ENCODE measurements at regions not wholly inside any gene's neighbourhood (a gene's known extent, or its start where the extent isn't known, plus 50 kb on each side); places are given as distances from the start of the nearest gene placed in this dataset.
"Not testable (repeated sequence)": the region's sequence is repeated elsewhere in the genome, so short reads cannot be mapped to it uniquely, and the experiment has no call there.

DNA sequence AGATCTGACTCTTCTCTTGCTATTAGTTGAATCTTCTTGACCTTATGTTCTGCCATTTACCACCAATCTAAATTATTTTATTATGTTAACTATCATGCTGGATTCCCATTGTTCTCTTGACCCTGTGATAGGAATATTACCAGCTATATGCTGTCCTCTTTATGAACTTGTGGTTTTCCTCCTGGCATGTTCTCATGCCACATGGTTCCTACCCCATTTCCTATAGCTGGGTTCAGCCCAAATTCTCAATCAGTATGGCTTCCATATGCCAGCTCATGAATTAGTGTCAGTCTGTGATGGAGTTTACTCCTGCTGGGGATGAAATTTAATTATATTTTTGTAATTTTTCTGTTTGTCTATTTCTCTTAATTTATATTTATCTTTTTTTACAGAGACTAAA lies 430.5 kb downstream of the SMARCA1 start:
- no peaks in the 10 kb centered on the region for H3K4me1 Mint-ChIP-seq
- H3K27me3 Mint-ChIP-seq = peaks cover 0 to 6% (median 0%) of the 10 kb centered on the region in 3 donors
- H3K4me3 Mint-ChIP-seq = no peak overlapping the region
- no peaks in the 10 kb centered on the region for H3K36me3 Mint-ChIP-seq
- H3K9me3 Mint-ChIP-seq = peaks cover 0 to 5% (median 0%) of the 10 kb centered on the region in 7 donors
- DNase-seq (no peak), ATAC-seq (ENCODE audit: low read depth in 2 of 2) (no peak)
- H3K27ac Mint-ChIP-seq = no peak overlapping the region

DNA sequence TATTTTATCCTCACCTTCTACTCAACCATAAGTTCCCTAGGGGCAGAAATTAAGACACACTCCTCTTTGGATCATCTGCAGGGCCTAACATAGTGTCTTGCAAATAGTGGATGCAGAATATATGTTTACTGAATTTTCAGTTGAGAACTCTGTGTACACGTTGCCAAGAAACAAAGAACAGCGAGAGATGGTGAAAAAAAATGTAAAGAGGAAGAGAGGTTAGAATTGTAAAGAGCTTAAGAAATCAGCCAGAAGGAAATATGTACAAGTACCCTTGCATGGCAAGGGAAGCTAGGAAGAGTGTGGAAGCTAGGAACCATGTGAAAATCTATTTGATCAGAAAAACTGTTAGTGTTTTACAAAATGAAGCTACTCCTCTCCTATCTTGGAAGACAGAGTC lies 431.0 kb downstream of the SMARCA1 start:
- peaks cover 0 to 4% (median 0%) of the 10 kb centered on the region in 7 donors for H3K9me3 Mint-ChIP-seq
- H3K27me3 Mint-ChIP-seq = peaks cover 0 to 2% (median 0%) of the 10 kb centered on the region in 3 donors
- H3K4me3 Mint-ChIP-seq = no peak overlapping the region
- DNase-seq = no peak
- no peak overlapping the region for H3K27ac Mint-ChIP-seq
- H3K36me3 Mint-ChIP-seq = no peaks in the 10 kb centered on the region
- no peaks in the 10 kb centered on the region for H3K4me1 Mint-ChIP-seq
- no peak for ATAC-seq (ENCODE audit: low read depth in 2 of 2)

DNA sequence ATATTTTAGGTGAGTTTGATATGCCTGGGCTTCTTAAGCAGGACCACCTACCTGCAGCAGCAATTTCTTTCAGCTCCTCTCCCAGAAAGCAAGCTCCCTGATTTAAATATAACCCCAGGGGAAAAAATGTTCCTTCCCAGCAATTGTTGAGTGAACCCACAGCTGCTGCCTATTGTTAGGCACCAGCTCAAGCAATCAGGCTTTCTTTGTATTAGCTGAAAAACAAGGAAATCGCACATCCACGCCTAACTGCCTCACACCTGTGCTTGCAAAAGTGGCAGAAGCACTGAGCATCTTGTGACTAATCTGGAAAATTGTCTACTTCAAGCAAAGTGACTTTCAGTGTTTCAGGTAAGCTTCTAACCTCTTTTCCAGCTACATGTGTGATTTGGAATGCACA lies 432.2 kb downstream of the SMARCA1 start:
- Mint-ChIP-seq H3K4me3 (no peak overlapping the region), H3K9me3 (peaks cover 0 to 6% (median 0%) of the 10 kb centered on the region in 7 donors), H3K27me3 (no peaks in the 10 kb centered on the region), H3K36me3 (no peaks in the 10 kb centered on the region), H3K27ac (no peak overlapping the region), H3K4me1 (no peaks in the 10 kb centered on the region)
- ATAC-seq (ENCODE audit: low read depth in 2 of 2) (no peak), DNase-seq (no peak)

DNA sequence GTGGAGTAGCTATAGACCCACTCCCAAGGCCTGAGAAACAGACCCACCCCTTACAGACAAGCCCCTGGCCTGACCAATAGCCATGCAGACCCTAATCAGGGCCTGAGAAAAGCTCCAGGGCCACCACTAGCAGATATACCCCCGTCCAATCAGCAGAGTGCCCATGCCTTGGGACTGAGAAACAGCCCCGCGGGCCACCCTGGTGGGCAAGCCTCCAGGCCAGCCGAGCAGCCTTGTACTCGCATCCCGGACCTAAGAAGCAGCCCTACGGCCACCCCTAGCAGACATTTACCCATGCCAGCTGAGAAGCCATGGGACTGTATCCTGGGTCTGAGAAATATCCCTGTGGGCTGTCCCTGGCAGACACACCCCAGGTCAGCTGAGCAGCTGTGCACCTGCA lies 436.5 kb downstream of the SMARCA1 start:
- Mint-ChIP-seq H3K4me1 (no peaks in the 10 kb centered on the region), H3K4me3 (no peak overlapping the region), H3K27ac (no peak overlapping the region), H3K27me3 (no peaks in the 10 kb centered on the region), H3K9me3 (peaks cover 0 to 16% (median 5%) of the 10 kb centered on the region in 7 donors), H3K36me3 (no peaks in the 10 kb centered on the region)
- ATAC-seq (ENCODE audit: low read depth in 2 of 2) = no peak
- no peak for DNase-seq

DNA sequence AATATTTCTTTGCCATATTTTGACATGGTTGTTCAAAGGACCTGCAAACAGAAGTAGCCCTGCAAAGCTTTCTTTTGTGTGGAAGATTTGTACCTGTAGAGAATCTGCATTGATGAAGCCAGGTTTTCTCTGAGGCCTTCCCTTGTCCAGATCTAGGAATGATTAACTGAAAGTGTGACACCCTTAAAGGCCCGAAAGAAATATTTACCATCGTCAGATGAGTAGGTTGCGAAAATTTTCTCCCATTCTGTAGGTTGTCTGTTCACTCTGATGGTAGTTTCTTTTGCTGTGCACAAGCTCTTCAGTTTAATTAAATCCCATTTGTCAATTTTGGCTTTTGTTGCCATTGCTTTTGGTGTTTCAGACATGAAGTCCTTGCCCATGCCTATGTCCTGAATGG lies 439.0 kb downstream of the SMARCA1 start:
- not testable (repeated sequence) for DNase-seq; ATAC-seq (ENCODE audit: low read depth in 2 of 2); H3K27me3 Mint-ChIP-seq; H3K36me3 Mint-ChIP-seq; H3K27ac Mint-ChIP-seq; H3K4me1 Mint-ChIP-seq; H3K4me3 Mint-ChIP-seq
- H3K9me3 Mint-ChIP-seq = peaks cover 0 to 26% (median 6%) of the 10 kb centered on the region in 7 donors

DNA sequence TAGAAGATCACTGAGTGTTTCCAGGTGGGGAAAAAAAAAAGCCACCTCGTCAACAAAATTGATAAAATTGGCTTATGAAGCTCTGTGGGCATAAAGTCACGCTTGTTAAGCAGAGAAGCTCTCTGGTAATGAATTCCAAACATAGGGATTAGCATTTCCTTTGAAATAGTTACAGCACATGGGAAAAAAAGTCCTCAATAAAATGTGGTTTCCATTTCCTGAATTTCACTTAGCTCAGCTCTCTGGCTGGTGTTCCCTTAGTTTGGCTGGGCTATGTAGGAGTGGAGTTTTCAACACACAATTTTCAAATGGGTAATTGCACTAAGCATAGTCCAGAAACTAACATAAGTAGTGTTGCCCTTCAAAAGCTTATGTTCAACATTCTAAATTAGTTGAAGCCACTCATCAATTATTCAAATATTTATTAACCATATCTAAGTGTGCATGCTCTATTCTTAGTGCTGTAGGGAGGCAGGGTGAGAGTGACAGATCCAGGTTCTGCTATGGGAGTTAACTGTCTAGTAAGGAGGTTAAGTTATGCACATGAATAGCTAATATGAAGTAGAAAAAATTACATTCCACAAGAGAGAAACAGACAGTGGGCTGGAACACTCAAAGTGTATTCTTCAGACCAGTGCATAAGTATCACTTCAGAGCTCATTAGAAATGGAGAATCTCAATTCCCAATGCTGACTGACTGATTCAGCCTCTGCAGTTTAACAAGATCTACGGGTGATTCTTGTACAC lies 445.7 kb downstream of the SMARCA1 start:
- Mint-ChIP-seq H3K4me3 (no peak overlapping the region), H3K27me3 (no peaks in the 10 kb centered on the region), H3K4me1 (no peaks in the 10 kb centered on the region)

DNA sequence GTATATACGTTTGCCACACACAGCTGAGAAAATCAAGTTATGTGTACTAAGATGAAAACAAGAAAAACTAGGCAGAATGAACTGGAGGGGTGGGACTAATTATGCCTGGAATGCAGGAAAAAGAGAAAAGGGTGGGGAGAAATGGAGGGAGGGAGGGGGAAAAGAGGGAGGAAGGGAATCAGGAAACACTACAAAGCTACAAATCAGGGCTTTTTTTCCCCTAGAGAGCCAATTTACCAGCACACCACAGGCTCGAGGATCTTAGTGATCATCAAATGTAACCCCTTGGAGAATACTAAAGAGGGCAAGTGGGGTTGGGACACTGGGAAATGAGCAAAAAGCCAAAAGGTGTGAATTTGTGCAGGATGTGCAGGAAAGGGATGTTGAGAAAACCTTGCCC lies 451.9 kb downstream of the SMARCA1 start:
- DNase-seq (no peak), ATAC-seq (ENCODE audit: low read depth in 2 of 2) (no peak)
- H3K9me3 Mint-ChIP-seq = peaks cover 0 to 5% (median 0%) of the 10 kb centered on the region in 7 donors
- H3K36me3 Mint-ChIP-seq = no peaks in the 10 kb centered on the region
- peak overlapping the region in 1 of 6 donors; percentile 92 for H3K27ac Mint-ChIP-seq
- H3K4me3 Mint-ChIP-seq = no peak overlapping the region
- H3K4me1 Mint-ChIP-seq = no peaks in the 10 kb centered on the region
- no peaks in the 10 kb centered on the region for H3K27me3 Mint-ChIP-seq

More for the DNA sequence above, 445.7 kb downstream of the SMARCA1 start:
- ATAC-seq (ENCODE audit: low read depth in 2 of 2) = no peak
- DNase-seq = no peak
- Mint-ChIP-seq H3K9me3 (peaks cover 0 to 17% (median 5%) of the 10 kb centered on the region in 7 donors), H3K36me3 (no peaks in the 10 kb centered on the region), H3K27ac (no peak overlapping the region)

DNA sequence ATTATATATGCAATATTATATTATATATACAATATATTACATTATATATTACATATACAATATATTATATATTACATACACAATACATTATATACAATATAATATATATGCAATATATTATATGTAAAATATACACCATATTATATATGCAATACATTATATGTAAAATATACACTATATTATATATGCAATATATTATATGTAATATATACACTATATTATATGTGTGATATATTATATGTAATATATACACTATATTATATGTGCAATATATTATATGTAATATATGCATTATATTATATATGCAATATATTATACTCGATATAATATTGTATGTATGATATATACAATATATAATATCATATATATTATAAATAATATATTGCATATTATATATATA lies 457.4 kb downstream of the SMARCA1 start:
- no peaks in the 10 kb centered on the region for H3K36me3 Mint-ChIP-seq
- no peaks in the 10 kb centered on the region for H3K27me3 Mint-ChIP-seq
- H3K27ac Mint-ChIP-seq = no peak overlapping the region
- H3K9me3 Mint-ChIP-seq = peaks cover 0 to 8% (median 0%) of the 10 kb centered on the region in 7 donors
- no peak overlapping the region for H3K4me3 Mint-ChIP-seq
- no peaks in the 10 kb centered on the region for H3K4me1 Mint-ChIP-seq
- ATAC-seq (ENCODE audit: low read depth in 2 of 2) (no peak), DNase-seq (no peak)

DNA sequence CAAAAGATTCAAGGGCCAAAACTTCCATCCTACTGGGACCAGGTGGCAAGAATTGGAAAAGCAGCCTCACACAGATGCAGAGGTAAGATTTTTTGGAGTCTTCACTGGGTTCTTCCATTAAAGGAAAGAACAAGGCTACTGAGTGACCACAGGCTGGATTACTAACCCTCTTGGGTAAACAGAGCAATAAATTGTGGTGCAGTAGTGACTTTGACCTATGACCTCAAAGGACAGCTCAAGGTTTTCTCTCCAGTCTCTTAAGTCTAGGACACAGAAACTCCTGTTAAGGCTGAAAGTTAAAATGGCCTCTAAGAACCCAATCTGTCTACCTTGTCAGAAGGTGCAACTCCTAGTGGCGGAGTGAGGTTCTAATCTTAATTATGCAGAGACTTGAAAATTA lies 464.9 kb downstream of the SMARCA1 start:
- Mint-ChIP-seq H3K9me3 (peaks cover 0 to 13% (median 2%) of the 10 kb centered on the region in 7 donors), H3K4me3 (no peak overlapping the region), H3K27ac (no peak overlapping the region), H3K4me1 (no peaks in the 10 kb centered on the region), H3K27me3 (no peaks in the 10 kb centered on the region), H3K36me3 (no peaks in the 10 kb centered on the region)
- ATAC-seq (ENCODE audit: low read depth in 2 of 2) (no peak), DNase-seq (no peak)

DNA sequence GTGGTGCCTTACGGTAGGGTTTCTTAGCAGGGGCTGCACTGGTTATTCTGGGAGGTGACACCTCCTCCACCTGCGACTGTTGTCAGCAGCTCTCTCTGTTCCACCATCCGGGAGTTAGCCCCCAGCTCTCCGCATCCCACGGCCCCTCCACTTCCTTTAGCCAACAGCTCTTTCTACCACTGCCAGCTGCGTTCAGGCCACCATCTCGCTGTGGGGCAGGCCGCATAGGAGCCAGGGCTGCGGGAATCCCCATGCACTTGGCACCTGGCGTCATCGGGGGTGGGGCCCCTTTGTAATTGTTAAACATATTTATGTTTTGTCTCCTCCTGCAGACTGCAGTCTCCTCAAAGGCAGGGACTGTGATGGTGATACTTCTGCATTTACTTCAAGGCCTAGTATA lies 480.2 kb downstream of the SMARCA1 start:
- peak overlapping the region in 1 of 8 donors; percentile 9 for H3K4me3 Mint-ChIP-seq
- no peak for DNase-seq
- peak overlapping the region in 2 of 6 donors; percentile 53 to 78 for H3K27ac Mint-ChIP-seq
- no peaks in the 10 kb centered on the region for H3K27me3 Mint-ChIP-seq
- H3K9me3 Mint-ChIP-seq = peaks cover 0 to 3% (median 0%) of the 10 kb centered on the region in 7 donors
- H3K36me3 Mint-ChIP-seq = no peaks in the 10 kb centered on the region
- H3K4me1 Mint-ChIP-seq = no peaks in the 10 kb centered on the region
- ATAC-seq (ENCODE audit: low read depth in 2 of 2) = no peak

DNA sequence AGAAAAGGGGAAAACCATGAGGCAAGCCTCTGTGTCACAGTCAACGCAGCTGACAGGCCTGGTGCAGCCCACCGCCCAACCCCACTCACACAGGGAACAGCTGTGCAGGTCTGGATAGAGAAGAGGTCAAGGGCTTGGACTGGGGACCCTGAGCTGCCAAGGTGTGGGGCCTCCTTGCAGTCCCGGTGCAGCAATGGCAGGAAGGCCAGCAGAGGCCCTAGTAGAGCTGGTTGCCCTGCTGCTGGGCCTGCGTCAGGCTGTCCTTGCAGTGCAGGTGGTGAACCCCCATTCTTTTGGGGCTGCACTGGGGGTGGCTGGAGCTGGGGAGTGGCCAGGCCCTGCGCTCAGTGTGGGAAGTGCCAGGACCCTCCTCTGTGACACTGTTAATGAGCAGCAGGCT lies 482.0 kb downstream of the SMARCA1 start:
- Mint-ChIP-seq H3K4me3 (no peak overlapping the region), H3K4me1 (no peaks in the 10 kb centered on the region), H3K9me3 (peaks cover 0 to 3% (median 0%) of the 10 kb centered on the region in 7 donors), H3K36me3 (no peaks in the 10 kb centered on the region), H3K27ac (no peak overlapping the region), H3K27me3 (no peaks in the 10 kb centered on the region)
- no peak for DNase-seq
- ATAC-seq (ENCODE audit: low read depth in 2 of 2) = no peak

DNA sequence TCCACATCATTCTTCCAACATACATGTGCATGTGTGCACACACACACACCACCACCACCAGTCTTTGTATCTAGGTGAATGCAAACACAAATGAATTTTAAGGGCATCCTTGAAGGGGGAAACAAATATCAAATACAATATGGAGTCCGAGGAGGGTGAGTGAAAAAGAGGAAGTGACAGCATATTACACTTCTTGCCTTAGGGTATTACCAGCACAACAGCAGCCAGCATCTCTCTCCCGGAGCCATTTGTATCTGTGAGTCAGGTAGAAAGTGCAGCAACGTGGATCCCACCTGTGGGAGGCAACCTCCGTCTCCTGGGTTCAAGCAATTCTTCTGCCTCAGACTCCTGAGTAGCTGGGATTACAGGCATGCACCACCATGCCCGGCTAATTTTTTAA lies 483.2 kb downstream of the SMARCA1 start:
- no peak for DNase-seq
- no peak for ATAC-seq (ENCODE audit: low read depth in 2 of 2)
- H3K4me3 Mint-ChIP-seq = no peak overlapping the region
- no peaks in the 10 kb centered on the region for H3K4me1 Mint-ChIP-seq
- no peaks in the 10 kb centered on the region for H3K27me3 Mint-ChIP-seq
- H3K36me3 Mint-ChIP-seq = no peaks in the 10 kb centered on the region
- H3K9me3 Mint-ChIP-seq = peaks cover 0 to 2% (median 0%) of the 10 kb centered on the region in 7 donors
- H3K27ac Mint-ChIP-seq = no peak overlapping the region

DNA sequence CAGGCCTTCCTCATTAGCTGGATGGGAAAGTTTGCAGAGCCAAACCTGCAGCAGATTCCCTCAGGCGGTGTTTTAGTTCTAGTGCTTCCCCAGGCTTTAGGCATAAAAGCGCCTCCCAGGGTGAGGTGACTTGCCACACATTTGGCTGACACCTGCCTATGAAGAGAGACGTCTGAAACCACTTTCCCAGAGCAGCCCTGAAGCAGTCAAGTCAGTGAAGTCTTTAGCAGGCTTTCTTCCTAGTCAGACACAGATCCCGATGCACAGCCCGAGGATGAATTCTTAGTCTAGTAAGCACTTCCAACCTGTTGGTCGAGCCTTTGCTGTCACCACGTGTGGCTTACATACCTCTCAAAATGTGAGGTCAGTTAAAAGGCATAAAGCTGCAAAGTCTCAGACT lies 484.1 kb downstream of the SMARCA1 start:
- Mint-ChIP-seq H3K4me3 (no peak overlapping the region), H3K4me1 (no peaks in the 10 kb centered on the region), H3K9me3 (peaks cover 0 to 2% (median 0%) of the 10 kb centered on the region in 7 donors), H3K36me3 (no peaks in the 10 kb centered on the region), H3K27ac (no peak overlapping the region), H3K27me3 (no peaks in the 10 kb centered on the region)
- ATAC-seq (ENCODE audit: low read depth in 2 of 2) (no peak), DNase-seq (no peak)

DNA sequence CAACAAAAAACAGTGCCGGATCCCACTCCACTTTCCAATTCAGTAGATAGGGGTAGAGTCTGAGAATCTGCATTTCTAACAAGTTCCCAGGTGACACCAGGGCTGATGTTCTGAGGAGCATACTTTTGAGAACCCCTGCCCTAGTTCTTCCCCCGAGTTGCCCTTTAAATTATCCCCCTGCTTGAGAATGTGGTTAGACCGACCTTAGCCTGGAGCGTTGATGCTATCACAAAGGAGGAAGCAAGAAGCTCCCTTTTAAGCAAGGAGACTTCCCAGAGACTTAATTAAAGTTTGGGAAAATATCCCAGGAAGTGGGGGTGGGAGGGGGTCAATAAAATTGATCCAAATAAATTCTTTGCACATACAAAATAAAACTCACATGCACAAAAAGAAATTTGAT lies 485.9 kb downstream of the SMARCA1 start:
- Mint-ChIP-seq H3K9me3 (peaks cover 0 to 2% (median 0%) of the 10 kb centered on the region in 7 donors), H3K4me1 (no peaks in the 10 kb centered on the region), H3K36me3 (no peaks in the 10 kb centered on the region), H3K27me3 (no peaks in the 10 kb centered on the region), H3K4me3 (no peak overlapping the region), H3K27ac (no peak overlapping the region)
- no peak for DNase-seq
- no peak for ATAC-seq (ENCODE audit: low read depth in 2 of 2)

Measured in naive B cell (primary cell).